HG02588 (cell line): ENCODE measurements at regions not wholly inside any gene's neighbourhood (a gene's known extent, or its start where the extent isn't known, plus 50 kb on each side); places are given as distances from the start of the nearest gene placed in this dataset.

Source experiments
- ATAC-seq: cut with Tn5 transposase; IDR thresholded peaks from one replicate; pipeline ENCODE4 v1.9.1; 2021; ENCODE audit warnings: mild to moderate bottlenecking, moderate library complexity; ENCODE audit not compliant: unreplicated experiment

- ATAC-seq = no peak
These were observed 220.5 kb upstream of the XYLT1 start for GRCh38 chr16:17691106-17691898.

- no peak for ATAC-seq
These were observed 214.7 kb upstream of the XYLT1 start for GRCh38 chr16:17685447-17685846.

- no peak for ATAC-seq
These were observed 212.5 kb upstream of the XYLT1 start for GRCh38 chr16:17683281-17683680.

- ATAC-seq = no peak
These were observed 205.4 kb upstream of the XYLT1 start for GRCh38 chr16:17676171-17676570.

GRCh38 chr16:17668386-17668785 is 197.6 kb upstream of the XYLT1 start:
- ATAC-seq = no peak

GRCh38 chr16:17666293-17666692 is 195.5 kb upstream of the XYLT1 start:
- ATAC-seq = no peak

- ATAC-seq = no peak
These were observed 188.1 kb upstream of the XYLT1 start for GRCh38 chr16:17658881-17659280.

GRCh38 chr16:17657045-17657444 is 186.3 kb upstream of the XYLT1 start:
- ATAC-seq = no peak

- ATAC-seq = no peak
These were observed 183.8 kb upstream of the XYLT1 start for GRCh38 chr16:17654571-17654970.

GRCh38 chr16:17654142-17654541 is 183.4 kb upstream of the XYLT1 start:
- ATAC-seq = no peak

GRCh38 chr16:17647879-17648872 is 177.4 kb upstream of the XYLT1 start:
- no peak for ATAC-seq

- ATAC-seq = no peak
These were observed 173.2 kb upstream of the XYLT1 start for GRCh38 chr16:17643935-17644334.

- no peak for ATAC-seq
These were observed 171.2 kb upstream of the XYLT1 start for GRCh38 chr16:17641990-17642389.

- no peak for ATAC-seq
These were observed 167.4 kb upstream of the XYLT1 start for GRCh38 chr16:17638134-17638533.

- ATAC-seq = no peak
These were observed 164.4 kb upstream of the XYLT1 start for GRCh38 chr16:17635183-17635582.

GRCh38 chr16:17633181-17633951 is 162.6 kb upstream of the XYLT1 start:
- no peak for ATAC-seq

- ATAC-seq = no peak
These were observed 161.9 kb upstream of the XYLT1 start for GRCh38 chr16:17632667-17633066.

- no peak for ATAC-seq
These were observed 159.2 kb upstream of the XYLT1 start for GRCh38 chr16:17629936-17630335.

- no peak for ATAC-seq
These were observed 158.2 kb upstream of the XYLT1 start for GRCh38 chr16:17628983-17629382.

- ATAC-seq = no peak
These were observed 151.6 kb upstream of the XYLT1 start for GRCh38 chr16:17622366-17622765.

GRCh38 chr16:17619261-17619660 is 148.5 kb upstream of the XYLT1 start:
- ATAC-seq = no peak
